Activated CD4-positive, alpha-beta T cell treated with anti-CD3 and anti-CD28 coated beads, Interleukin-2, amount 50 U/mL, for 48 hours (primary cell): ENCODE measurements at regions not wholly inside any gene's neighbourhood (a gene's known extent, or its start where the extent isn't known, plus 50 kb on each side); places are given as distances from the start of the nearest gene placed in this dataset.
A peak's percentile ranks its signal among the peaks of the same experiment; 100 is the strongest.

Experiments
- DNase-seq, 2 experiments: peaks; one replicate each; pipeline ENCODE4 v3.0.0-alpha.2; 2020

DNA sequence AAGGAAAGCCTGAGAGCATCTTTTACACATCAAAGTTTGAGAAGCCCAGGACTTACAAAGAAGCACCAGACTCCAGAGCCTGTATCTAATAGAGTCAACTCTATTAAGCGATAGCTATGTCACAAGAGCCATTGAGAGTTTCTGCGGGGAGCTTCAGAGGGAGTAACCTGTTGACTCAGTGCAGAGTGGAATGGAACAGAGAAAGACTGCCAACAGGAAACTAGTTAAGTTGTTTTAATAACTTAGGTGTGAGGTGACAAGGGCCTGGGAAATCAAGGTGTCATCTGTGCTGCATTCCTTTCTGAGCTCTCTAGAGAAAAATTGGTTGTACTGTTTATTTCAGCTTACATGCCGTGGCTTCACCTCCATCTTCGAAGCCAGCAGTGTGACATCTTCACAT lies 513.8 kb upstream of the POU3F3 start:
- DNase-seq, result no peak

DNA sequence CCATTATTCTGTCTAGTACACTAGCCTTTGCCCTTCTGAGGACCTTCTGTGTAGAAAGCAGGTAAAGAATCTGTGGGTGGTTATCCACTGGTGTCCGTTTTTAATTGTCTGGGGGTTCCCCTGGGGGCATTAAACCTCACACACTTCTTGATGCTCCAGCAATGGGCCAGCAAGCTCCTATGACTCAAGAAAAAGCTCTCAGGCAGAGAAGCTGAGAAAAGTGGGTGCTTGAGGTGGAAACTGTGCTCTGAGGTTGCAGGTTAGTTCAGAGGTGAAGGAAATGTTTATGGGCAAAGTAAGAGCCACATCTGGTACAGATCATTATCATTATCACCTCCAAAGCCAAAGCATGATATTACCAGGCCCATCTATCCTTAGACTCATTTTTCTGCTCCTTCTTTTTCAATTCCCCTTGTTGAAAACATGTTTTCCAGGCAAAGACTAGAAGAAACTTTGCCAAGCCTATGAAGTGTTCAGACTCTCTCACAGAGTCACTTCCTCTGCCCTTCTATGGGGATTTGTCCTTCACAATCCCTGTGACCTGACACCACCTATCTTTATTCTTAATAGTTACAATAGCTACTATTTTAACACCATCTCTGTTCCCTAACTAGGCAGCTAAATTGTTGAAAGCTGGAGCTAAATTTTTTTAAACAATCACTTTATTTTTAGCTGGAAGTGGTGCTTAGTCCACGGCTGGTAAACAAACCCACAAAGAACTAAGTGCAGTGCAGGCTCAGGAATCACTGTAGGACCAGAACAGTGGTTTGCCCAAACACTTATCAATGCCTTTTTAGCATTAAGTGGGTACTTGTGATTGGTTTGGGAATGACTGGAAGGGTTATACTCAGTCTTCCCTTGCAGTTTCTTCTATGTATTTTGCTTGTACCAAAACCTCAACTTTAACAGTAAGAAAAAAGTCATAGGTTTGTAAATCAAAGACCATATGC lies 512.8 kb upstream of the POU3F3 start:
- DNase-seq, result no peak

DNA sequence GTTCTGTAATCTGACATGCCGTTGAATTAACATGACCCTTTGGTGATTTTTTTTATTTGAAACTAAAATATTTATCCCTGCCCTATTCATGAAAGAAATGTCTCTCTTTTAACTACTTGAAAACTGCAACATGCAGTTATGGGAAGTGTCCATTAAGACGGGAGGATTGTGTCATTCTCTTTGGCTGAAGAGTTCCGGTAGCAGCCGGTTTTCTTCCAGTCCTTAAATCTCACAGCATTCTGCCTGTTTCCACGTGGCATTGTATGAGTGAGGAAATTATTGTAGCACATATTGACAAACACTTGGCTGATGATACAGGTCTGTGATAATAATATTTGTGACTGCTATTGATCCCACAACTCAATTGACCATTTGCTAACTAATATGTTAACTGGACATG lies 509.6 kb upstream of the POU3F3 start:
- DNase-seq, result no peak

DNA sequence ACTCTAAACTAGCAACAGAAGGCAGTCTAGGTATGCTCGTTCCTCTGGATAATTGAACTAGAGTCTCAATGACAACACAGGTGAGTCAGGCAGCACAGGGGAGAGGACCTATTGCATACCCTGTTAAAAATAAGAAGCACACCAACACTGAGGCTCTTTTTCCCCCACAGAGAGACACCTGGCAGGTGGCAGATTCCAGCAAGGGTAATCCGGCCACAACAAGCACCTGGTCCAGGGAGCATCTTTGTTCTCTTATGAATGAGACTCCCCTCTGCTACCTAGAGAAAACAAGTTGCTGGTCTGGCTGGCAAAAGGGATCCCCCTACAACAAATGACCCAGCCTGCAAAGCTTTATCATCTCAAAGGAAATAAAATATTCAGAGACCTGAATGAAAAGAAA lies 508.9 kb upstream of the POU3F3 start:
- no peak for DNase-seq

DNA sequence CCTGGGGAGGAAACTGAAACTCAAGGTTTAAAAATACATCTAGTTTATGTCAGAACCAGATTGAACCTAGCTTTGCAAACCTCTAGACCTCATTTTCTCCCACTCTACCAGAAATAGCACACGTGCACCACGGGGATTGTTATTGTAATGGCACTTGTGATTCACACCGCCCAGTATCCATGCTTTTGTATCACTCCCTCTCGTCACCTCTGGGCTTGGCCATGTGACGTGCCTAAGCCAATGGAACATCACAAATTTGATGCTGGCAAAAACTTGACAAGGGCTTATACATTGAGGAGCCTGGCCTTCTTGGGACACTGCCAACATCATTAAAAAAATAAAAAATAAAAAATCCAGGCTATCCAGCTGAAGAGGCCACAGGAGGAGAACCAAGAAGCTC lies 495.8 kb upstream of the POU3F3 start:
- no peak for DNase-seq

DNA sequence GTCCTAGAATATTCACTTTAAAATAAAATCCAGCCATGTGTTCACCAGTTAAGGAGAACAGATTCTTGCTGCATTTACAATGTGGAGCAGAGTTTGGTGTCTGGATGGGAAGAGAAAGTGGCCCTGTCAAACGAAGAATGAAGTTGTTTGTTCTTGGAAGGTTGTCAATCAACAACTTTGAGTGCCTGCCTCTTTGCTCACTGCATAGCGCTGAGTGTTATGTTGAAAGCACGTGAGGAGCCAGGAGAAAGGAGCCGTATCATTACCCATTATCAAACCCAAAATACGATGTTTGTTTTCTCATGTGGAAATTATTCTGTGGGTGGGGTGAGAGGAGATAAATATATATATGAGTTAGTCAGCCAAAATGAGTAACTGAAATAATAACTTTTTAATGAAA lies 492.5 kb upstream of the POU3F3 start:
- DNase-seq, result no peak

DNA sequence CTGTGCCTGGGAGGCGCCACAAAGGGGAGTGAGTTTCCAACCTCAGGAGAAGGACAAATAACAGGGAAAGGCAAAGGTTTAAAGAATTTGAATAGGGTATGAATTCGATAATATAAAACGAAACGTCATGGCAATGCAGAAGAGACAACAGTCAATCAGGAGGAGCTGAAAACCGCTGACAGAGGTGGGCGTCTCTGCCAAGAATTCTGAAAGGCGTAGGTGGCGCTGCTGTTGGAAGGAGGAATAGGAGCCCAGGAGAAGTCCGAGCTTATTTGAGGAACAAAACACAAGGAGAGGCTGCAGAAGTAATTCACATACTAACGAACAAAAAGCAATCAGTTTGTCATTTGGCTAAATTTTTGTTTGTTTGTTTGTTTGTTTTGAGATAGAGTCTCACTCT lies 485.8 kb upstream of the POU3F3 start:
- DNase-seq, result no peak

DNA sequence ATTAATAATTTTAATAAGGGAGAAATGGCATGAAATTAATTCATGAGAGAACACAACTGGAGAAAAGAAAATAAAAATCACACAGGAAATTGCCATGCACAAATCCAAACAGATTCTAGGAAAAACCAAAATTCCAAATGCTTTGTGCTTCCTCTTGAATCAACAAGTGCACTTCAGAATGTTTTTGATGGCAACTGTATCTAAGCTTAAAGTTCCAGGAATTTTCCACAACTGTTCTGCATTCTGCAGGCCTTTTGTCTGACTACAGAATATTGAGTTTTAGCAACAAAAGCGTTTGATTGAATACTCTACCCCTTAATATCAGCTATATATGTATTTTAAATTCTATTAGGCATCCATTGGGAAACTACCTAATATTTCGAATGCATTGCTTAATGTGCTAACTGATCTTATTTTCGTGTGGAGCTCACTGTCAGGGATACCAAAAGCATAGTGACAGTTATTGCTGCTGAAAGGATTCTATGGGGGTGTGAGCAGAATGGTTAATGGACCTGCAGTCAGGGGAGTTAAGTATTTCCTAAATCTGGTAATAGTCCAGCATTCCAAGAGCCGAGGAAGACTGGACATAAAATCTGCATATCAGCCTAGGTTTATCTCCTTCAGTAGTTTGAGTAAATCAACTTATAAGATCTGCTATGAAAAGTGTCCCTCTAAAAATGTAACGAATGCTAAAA lies 482.7 kb upstream of the POU3F3 start:
- DNase-seq, result no peak

DNA sequence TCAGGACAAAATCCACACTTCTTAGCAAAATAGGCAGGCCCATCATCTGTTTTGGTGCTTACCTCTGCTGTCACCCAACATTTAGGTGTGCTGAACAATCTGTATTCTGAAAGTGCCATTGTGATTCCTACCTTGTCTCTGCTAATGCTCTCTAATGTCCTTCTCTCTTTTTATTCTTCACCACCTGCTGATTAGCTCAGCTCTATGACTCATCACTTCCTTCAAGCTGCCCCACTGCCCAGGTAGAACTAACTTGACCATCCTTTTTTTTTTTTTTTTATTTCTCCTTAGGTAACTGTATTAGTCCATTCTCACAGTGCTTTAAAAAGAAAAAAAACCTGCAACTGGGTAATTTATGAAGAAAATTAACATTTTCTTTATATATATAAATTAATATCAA lies 478.7 kb upstream of the POU3F3 start:
- DNase-seq, result no peak

DNA sequence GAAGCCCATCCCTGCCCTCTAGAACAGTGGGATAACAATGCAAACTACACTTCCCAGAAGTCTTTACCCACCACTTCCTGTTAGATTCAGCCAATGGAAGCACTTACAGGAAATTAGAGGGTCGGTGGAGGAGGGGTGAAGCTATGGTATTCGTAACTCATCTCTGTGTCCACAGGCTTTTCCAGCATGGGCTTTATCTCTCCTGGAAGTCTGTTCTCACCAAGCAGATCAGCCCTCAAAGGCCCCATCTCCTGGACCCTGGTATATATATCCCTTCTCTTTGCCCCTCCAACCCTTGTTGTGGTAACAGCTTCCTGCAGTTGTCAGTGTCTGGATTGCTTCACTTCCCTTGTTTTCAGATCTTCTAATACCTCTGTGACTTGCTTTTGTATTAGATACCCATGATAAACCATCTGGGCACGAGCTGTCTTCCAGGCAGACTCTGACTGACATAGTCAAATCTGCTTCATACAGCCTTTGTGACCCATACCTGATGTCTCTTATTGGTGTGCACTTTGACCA lies 475.0 kb upstream of the POU3F3 start:
- DNase-seq, result peak in 1 of 2 experiments; percentile 8

DNA sequence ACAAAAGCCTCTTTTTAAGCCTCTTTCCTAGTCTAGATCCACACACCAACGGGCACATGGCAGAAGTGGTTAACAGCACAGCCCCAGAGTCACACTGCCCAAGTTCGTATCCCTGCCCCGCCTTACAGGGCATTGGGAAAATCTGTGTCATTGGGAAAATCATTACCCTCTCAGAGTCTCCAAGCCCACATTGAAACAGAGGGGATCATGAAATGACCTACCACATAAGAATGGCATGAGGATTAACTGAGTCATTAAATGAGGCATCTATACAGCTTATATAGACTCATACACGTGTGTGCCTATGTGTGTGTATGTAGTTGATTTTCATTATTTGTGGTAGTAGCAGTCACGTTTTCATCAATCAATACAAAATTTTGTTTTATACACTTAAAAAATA lies 469.0 kb upstream of the POU3F3 start:
- no peak for DNase-seq

DNA sequence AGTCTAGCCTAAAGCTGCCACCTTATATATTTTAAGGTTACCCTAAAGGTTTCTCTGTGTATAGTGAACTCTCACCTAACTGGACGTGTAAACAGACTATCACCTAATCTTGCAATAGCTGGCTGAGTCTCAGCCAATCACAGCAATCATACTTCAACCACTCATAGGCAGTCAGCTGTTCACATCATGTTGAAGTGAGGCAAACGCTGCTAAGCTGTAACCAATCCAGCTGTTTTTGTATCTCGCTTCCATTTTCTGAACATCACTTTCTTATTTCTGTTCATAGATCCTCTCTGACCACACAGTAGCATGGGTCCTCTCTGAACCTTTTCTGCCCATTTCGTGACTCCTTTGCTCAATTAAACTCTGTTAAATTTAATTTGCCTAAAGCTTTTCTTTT lies 468.2 kb upstream of the POU3F3 start:
- DNase-seq, result no peak

DNA sequence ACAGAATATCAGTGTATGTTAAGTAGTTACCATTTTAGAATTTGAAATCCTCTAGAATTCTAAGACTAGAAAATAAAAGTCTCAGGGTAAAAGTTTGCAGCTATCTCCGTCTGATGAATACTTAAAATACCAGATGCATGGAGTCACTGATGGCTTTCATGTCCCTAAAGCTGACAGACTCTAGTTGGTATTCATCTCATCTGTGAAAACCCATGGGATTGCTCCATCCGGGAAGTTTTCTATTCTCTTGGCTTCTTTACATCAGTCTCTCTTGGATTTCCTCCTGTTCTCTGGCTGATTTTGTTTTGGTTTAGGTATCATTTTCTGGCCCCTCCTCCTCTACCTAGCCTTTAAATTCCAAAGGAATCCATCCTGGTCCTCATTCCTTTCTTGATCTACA lies 465.6 kb upstream of the POU3F3 start:
- no peak for DNase-seq

DNA sequence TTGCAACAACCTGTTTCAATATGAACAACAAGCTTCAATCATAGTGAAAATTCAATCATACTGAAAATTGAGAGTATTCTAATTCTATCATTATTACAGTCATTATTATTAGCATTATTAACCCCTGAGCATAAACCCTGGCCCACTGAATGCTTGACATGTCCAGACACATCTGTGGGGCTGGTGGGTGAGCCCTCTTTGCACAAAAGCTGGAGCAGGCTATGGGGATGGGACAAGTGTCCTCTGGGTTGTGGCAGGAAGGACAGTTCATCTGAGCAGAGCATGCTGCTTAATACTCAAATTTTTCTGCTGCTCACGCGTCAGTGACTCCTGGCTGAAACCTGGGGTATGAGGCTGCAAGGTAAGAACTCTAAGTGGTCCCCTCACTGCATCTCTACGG lies 451.1 kb upstream of the POU3F3 start:
- DNase-seq, result no peak

DNA sequence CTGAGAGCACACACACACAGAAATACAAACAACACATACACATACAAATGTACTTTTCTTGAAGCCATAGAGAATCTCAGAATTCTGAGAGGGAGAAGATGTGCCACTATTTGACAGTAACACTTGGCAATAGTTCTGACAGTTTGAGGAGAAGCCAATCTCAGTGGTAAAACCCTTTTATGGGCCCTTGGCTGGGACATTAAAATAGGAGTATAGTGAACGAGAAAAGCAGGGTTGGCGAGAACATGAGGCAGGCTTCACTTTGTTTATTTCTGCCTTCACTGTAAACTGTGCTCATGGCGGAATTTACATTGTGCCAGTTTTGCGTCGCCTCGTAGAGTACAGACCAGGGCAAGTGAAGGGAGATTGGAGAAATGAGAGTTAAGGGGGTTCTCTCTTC lies 449.4 kb upstream of the POU3F3 start:
- DNase-seq, result no peak

DNA sequence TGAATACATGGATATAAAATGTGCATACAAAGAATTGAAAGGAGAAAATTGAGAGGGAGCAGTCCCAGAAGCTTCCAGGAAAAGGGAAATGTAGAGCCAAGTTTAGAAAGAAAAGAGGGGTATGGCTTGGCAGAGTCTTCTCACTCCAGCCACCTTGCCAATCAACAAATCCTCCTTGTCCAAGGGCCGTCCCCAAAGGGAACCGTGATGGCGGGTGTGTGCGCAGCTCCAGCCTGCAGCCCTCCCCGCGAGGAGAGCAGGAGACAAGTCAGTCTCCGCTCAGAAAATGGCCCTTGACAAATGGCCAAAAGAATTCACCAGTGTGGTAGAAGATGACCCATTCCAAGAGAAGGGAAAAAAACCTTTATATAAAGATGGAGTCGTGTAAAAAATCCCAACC lies 448.3 kb upstream of the POU3F3 start:
- DNase-seq, result no peak

DNA sequence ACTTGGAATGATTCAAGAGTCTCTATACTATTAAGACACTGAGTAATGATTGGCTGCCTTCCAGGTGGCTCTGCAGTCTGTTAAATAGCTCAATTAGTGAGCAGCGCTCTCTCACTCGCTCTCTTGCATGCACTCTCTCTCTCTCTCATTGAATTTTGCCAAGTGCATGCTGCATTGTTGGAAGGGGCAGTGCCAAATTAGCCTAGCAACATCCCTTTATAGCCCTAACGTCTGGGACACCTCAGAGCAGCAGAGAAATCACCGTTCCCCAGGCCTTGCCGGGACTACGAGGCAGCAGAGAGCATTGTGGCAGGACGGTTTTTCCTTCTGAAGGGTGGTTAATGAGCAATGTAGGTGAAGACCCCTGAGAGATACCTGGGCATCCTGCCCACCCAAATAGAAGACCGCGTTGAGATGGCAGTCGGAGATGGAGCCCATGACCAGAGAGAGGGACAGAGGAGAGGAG lies 447.6 kb upstream of the POU3F3 start:
- no peak for DNase-seq

DNA sequence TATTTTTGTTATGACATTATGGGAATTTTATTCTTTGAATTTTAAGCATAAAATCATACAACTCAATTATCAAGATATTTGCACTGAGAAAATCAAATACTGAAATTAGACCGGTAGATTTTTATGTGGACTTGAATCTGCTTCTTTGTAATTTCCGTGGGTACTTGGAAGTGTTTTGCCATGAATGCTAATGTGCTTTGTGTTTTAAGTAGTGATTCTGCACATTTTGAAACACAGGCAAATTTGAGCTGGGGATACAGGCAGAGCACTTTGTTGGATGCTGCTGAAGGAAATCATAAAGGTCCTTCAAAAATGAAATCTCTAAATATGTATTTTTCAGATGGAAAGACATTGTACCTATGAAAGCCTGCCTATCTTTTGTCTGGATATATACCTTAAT lies 446.3 kb upstream of the POU3F3 start:
- DNase-seq, result no peak

DNA sequence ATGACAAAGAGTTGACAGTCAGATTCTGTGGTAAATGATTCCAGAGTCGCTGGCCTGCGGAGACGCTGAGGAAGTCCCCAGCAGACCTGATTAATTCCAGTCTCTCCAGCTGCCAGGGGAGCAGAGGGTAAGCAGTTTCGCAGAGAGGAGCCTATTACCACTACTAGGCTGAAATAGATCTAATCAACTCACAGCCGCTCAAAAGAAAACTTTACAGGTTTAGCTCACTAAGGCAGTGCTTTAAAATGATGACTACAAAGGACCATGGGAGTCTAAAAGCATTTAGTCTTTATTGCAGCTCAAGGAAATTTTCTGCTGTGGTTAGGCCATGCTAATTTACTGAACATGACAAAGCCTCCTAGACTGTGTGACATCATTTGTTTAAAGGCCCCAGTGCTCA lies 445.6 kb upstream of the POU3F3 start:
- no peak for DNase-seq

DNA sequence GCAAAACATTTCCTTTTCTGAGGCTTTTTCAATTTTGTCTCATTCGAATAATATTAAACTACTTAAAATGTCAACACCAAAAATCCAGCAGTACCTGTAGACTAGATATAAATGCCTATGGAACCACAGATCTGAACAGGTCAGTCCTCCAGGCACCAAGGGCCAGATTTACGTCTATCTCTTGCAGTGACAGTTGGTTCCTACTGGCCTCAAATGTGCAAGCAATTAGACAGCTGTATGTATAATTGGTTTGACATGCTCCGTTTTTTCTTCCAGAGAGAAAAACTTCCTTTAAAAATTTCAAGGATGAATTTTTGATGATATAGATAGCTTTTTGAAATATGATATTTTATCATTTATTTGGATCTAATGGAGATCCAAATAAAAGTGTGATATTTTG lies 443.8 kb upstream of the POU3F3 start:
- no peak for DNase-seq

DNA sequence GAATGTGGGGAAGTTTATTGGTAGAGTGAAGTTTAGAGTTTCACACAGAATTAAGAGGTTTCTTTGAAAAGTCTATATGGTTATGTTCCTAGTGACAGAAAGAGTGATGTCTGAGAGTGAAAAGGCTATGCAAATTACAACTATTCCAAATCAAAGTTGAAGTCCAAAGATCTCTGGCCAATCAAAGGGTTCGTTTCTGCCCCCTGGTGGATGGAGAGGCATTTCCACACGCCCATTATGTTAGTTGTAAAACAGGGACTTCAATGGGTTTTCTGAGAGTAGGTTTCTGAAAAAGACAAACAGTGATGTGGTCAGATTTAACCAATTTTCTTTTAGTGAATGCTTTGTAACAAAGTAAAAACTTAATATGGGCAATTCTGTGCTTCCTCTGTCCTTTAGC lies 441.5 kb upstream of the POU3F3 start:
- peak; percentile 12 to 37 for DNase-seq

DNA sequence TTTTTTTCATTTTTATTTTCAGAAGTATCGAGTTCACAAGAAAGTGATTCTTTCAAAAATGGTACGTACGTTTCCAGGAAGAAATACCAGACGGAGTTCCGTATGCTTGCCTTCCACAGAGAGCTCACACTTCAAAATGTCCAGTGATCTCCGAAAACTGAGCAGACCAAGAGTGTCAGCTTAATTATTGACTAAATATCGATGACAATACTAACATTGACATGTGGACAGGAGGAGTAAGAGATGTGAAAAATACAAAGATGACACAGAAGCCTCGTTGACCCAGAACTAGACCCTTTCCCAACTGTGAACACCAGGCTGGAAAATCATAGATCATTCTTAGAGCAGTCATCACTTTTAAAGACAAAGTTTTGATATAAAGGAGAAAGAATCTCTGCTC lies 440.0 kb upstream of the POU3F3 start:
- DNase-seq, result no peak

DNA sequence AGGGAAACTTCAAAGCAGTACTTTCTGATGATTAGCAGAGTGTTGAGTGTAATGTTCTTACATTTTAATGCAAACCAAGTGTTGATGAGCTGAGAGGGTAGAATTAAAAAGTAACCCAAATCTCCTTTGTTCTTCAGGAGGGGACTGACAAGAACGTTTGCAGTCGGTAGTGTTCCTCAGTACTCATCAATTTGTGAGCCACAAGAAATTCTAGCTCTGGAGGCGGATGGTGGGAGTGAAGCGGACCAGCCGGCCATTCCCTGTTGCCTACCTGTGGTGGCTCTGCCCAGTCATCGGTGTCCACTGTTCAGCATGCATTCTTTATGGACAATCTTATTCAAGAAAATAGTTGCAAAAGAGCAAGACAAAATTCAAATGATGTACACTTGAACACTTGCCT lies 438.6 kb upstream of the POU3F3 start:
- no peak for DNase-seq

DNA sequence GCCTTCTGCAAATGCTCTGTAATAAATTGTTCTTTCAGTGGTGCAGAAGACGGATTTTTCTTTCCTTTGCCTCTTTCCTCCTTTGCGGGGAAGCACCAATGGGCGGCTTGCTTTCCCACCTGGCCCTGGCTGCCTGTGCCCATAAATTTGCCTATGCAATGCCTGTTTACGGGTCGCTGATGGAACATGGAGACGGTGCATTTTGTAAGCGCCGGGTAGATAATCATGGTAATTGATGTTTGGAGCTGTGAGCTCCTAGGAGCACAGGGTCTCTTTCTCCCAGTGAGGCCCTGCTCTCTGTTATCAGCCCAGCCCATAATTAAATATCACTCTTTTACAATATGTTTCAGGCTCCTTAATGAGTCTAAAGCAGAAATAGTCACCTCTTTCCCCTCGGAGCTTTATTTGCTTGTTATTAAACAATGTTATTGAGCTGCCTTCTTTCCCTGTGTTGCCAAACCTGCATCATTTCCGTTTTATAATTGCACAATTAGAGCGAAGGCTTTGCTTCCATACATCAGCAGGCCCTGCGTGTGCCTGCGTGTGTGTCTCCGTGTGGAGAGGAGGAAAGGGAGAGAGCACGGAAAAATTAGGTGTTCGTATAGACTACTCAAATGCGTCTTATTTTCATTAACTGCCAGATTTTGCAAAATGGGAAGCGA lies 437.4 kb upstream of the POU3F3 start:
- DNase-seq, result no peak
